Testis (tissue), 2 donors: ENCODE measurements at regions not wholly inside any gene's neighbourhood (a gene's known extent, or its start where the extent isn't known, plus 50 kb on each side); places are given as distances from the start of the nearest gene placed in this dataset.

Experiments
- DNase-seq: peaks from one replicate; pipeline ENCODE4 v3.0.0-alpha.2; 2019
- H3K27ac ChIP-seq, 2 donors: fragments of 200-600 bp; sonication (generic); one replicate each; pipeline ENCODE4 v1.5.1; 2019
- H3K27me3 ChIP-seq: fragments of 200-600 bp; sonication (generic); one replicate; pipeline ENCODE4 v1.5.1; 2019
- H3K36me3 ChIP-seq: fragments of 200-600 bp; sonication (generic); one replicate; pipeline ENCODE4 v1.5.1; 2017; ENCODE audit warnings: low read depth; ENCODE audit errors: missing control alignments
- H3K4me1 ChIP-seq: fragments of 200-600 bp; sonication (generic); one replicate; pipeline ENCODE4 v1.5.1; 2019
- H3K4me3 ChIP-seq, 2 donors: fragments of 200-600 bp; sonication (generic); one replicate each; pipeline ENCODE4 v1.5.1; 2017 to 2019
- H3K9me3 ChIP-seq: fragments of 200-600 bp; sonication (generic); one replicate; pipeline ENCODE4 v1.5.1; 2017
- POLR2A ChIP-seq: fragments of 450-650 bp; IDR thresholded peaks from one replicate; pipeline ENCODE4 v1.6.1; 2017; ENCODE audit warnings: antibody characterized with exemption, mild to moderate bottlenecking, moderate library complexity
- WGBS, 2 donors: methylation state at CpG; one replicate each; pipeline ENCODE4 v1.1.5; 2018; 5-methylcytosine and 5-hydroxymethylcytosine counted together
- intact Hi-C: fragments of 100-400 bp; cut with DNase I; formaldehyde crosslinking; loops from one replicate; pipeline ENCODE4 v1.15.1; 2023; ENCODE audit warnings: low total_unique reads
- TF ChIP-seq, protein P1 (sequence below), 3 experiments: fragments of 450-650 bp in 2 of 3; fragments of 200-600 bp in 1 of 3; sonication (generic) in 1 of 3; IDR thresholded peaks; one replicate each; pipeline ENCODE4 v1.5.1; 2016 to 2019; ENCODE audit warnings: antibody characterized with exemption in 3 of 3, mild to moderate bottlenecking in 2 of 3, moderate library complexity in 1 of 3

DNA sequence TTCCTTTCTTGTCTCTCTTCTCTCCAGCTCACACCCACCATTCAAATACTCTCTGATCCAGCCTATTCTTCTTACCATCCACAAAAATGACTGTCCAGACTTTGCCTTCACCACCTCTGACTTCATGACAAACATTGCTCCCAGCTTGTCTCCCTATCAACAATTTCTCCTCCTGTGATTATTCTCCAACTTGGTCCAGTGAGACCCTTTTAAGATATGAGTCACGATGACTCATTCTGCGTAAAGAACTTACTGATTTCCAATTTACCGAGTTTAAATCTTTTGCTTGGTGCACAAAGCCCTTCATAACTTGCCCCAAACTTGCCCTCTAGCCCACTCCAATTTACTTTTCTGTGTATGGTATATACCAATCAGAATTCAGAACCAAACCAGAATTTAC is 833.2 kb downstream of the MAFB start:
- no peak overlapping the region for H3K27ac ChIP-seq
- no peaks in the 10 kb centered on the region for H3K36me3 ChIP-seq
- H3K4me3 ChIP-seq, result no peak overlapping the region
- H3K9me3 ChIP-seq, result no peaks in the 10 kb centered on the region
- H3K4me1 ChIP-seq, result no peaks in the 10 kb centered on the region
- H3K27me3 ChIP-seq, result no peaks in the 10 kb centered on the region
- TF ChIP-seq, protein P1, sequence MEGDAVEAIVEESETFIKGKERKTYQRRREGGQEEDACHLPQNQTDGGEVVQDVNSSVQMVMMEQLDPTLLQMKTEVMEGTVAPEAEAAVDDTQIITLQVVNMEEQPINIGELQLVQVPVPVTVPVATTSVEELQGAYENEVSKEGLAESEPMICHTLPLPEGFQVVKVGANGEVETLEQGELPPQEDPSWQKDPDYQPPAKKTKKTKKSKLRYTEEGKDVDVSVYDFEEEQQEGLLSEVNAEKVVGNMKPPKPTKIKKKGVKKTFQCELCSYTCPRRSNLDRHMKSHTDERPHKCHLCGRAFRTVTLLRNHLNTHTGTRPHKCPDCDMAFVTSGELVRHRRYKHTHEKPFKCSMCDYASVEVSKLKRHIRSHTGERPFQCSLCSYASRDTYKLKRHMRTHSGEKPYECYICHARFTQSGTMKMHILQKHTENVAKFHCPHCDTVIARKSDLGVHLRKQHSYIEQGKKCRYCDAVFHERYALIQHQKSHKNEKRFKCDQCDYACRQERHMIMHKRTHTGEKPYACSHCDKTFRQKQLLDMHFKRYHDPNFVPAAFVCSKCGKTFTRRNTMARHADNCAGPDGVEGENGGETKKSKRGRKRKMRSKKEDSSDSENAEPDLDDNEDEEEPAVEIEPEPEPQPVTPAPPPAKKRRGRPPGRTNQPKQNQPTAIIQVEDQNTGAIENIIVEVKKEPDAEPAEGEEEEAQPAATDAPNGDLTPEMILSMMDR (IDR thresholded peaks at IDR 0.05), result no peak
- no peak for TF ChIP-seq POLR2A
- intact Hi-C loops, result no loop called here
- no peak for DNase-seq
- 91 to 93% methylated on average over 3 of the region's 3 CpGs for WGBS, 2 donors

DNA sequence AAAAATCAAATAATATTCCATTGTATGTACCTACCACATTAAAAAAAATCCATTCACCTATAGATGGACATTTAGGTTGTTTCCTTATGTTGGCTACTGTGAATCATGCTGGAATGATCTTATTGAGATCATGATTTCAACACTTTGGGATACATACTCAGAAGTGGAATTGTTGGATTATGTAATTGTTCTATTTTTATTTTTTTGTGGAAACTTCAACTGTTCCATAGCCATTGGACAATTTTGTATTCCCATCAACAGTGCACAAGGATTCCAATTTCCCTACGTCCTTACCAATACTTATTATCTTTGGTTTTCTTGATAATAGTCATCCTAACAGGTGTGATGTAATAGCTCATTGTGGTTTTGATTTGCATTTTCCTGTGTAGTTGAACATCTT is 834.0 kb downstream of the MAFB start:
- Histone ChIP-seq H3K27ac (no peak overlapping the region), H3K27me3 (no peaks in the 10 kb centered on the region), H3K36me3 (no peaks in the 10 kb centered on the region), H3K4me3 (no peak overlapping the region), H3K9me3 (no peaks in the 10 kb centered on the region), H3K4me1 (peaks cover 2% of the 10 kb centered on the region)
- DNase-seq, result no peak
- TF ChIP-seq POLR2A, result no peak
- TF ChIP-seq, protein P1 (IDR thresholded peaks at IDR 0.05), result no peak
- WGBS, 2 donors, result 58 to 86% methylated on average over 1 of the region's 1 CpG
- intact Hi-C loops, result no loop called here

DNA sequence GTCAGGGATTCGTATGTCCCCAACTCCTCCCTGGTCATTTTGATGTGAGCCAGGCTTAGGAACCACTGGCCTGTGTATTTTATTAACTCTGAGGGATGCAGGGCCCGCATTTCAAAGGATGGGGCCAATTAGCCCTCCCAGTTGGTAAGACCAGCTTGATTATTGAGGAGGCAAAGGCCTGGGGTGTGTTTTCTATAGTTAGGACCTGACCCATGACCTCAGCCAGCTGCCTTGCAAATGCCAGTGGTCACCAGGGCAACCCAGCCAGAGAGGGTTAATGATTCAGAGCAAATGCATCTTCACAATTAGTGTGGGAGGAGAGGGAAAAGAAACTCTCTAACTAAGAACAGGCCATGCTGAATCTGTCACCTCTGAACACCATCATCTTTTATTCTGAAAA is 835.4 kb downstream of the MAFB start:
- Histone ChIP-seq H3K27ac (no peak overlapping the region), H3K4me3 (no peak overlapping the region), H3K9me3 (no peaks in the 10 kb centered on the region), H3K36me3 (no peaks in the 10 kb centered on the region), H3K4me1 (peaks cover 11% of the 10 kb centered on the region), H3K27me3 (no peaks in the 10 kb centered on the region)
- DNase-seq, result no peak
- 78 to 80% methylated on average over 2 of the region's 2 CpGs for WGBS, 2 donors
- no peak for TF ChIP-seq POLR2A
- TF ChIP-seq, protein P1 (IDR thresholded peaks at IDR 0.05), result no peak
- intact Hi-C loops, result no loop called here

DNA sequence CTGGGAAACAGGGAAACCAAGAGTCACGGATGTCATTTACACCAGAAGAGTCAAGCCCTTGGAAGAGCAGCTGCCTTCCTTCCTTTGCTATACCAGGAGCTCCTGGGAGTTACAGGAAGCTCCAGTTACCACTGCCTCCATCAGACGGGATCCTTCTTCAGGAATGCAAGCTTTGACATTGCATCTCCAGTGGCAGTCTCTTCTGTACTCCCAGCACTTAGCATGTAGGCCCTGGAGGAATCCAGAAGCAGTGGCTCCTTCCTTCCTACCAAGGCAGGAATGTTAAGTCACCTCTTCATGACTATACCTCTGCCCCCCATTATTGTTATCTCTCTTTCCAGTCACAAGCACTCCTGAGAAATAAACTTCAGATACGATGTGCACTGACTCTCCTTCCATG is 836.0 kb downstream of the MAFB start:
- no peak for TF ChIP-seq POLR2A
- TF ChIP-seq, protein P1 (IDR thresholded peaks at IDR 0.05), result no peak
- intact Hi-C loops, result no loop called here
- Histone ChIP-seq H3K27ac (no peak overlapping the region), H3K4me3 (no peak overlapping the region), H3K9me3 (no peaks in the 10 kb centered on the region), H3K27me3 (no peaks in the 10 kb centered on the region), H3K36me3 (no peaks in the 10 kb centered on the region), H3K4me1 (peaks cover 11% of the 10 kb centered on the region)
- DNase-seq, result no peak
- WGBS, 2 donors, result 86 to 87% methylated on average over 3 of the region's 3 CpGs

DNA sequence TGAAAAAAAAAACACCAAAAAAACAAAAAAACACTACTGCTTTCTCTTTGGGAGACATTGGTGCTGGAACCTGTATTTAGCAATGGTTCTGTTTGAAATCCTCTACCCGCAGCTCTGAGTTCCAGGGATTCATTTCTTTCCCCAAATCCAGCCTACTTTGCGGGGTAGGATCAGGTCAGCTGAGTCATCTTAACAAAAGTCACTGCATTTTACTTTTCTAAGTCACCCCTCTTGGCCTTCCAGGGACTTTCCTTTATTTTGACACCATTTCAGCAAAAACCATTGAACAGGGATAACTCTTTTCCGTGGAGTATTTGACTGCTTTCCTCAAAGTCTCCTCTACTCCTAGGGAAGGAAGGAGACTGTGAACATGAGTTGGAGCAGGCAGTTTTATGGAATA is 837.6 kb downstream of the MAFB start:
- TF ChIP-seq, protein P1 (IDR thresholded peaks at IDR 0.05), result no peak
- TF ChIP-seq POLR2A, result no peak
- no peak for DNase-seq
- H3K4me1 ChIP-seq, result peaks cover 11% of the 10 kb centered on the region
- intact Hi-C loops, result no loop called here
- H3K27ac ChIP-seq, result no peak overlapping the region
- no peaks in the 10 kb centered on the region for H3K36me3 ChIP-seq
- H3K4me3 ChIP-seq, result no peak overlapping the region
- WGBS, 2 donors, result 79 to 93% methylated on average over 3 of the region's 3 CpGs
- H3K9me3 ChIP-seq, result no peaks in the 10 kb centered on the region
- H3K27me3 ChIP-seq, result no peaks in the 10 kb centered on the region
